Skin of body (tissue), 1 donor: ENCODE measurements at regions not wholly inside any gene's neighbourhood (a gene's known extent, or its start where the extent isn't known, plus 50 kb on each side); places are given as distances from the start of the nearest gene placed in this dataset.
"Not testable (repeated sequence)": the region's sequence is repeated elsewhere in the genome, so short reads cannot be mapped to it uniquely, and the experiment has no call there.

ENCODE experiments used
- DNase-seq: peaks from one replicate; lab custom pipeline; 2025; lab: John Stamatoyannopoulos, UW

DNA sequence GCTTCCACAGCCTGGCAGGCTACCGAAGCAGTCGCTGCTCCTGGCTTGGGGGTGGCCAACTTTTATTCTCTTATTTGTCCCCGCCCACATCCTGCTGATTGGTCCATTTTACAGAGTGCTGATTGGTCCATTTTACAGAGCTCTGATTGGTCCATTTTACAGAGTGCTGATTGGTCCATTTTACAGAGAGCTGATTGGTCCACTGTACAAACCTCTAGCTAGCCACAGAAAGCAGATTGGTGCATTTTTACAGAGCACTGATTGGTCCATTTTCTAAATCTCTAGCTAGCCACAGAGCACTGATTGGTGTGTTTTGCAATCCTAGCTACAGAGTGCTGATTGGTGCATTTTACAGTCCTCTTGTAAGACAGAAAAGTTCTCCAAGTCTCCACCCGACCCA is 187.9 kb upstream of the TOM1L1 start:
- DNase-seq: not testable (repeated sequence)

DNA sequence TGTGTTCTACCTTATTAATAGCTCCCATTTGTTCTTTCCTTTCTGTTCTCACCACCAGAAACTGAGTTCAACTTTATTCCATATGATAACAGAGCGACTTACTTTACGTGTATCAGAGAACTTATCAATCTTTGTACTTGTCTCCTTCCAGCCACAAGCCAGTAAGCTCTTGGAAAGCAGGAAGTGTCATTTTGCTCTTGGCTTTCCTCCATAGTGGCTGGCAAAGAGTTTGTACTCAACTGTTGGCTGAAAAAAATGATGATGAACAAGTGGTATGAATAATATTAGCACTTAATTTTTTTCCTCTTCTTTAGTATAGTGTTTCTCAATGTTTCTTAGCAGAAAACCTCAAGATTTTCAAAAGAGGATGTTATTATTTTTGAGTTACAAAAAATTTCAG is 182.4 kb upstream of the TOM1L1 start:
- DNase-seq: no peak

DNA sequence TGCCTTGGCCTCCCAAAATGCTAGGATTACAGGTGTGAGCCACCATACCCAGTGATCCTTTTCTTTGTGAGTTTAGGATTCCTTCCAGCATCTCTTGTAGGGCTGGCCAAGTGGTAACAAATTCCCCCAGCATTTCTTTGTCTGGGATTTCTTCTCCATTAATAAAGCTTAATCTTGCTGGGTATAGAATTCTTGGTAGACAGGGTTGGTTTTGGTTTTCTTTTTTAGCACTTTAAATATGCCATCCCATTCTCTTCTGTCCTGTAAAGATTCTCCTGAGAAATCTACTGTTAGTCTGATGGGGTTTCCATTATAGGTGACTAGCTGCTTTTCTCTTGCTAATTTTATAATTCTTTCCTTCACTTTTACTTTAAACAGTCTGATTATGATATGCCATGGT is 173.0 kb upstream of the TOM1L1 start:
- no peak for DNase-seq

DNA sequence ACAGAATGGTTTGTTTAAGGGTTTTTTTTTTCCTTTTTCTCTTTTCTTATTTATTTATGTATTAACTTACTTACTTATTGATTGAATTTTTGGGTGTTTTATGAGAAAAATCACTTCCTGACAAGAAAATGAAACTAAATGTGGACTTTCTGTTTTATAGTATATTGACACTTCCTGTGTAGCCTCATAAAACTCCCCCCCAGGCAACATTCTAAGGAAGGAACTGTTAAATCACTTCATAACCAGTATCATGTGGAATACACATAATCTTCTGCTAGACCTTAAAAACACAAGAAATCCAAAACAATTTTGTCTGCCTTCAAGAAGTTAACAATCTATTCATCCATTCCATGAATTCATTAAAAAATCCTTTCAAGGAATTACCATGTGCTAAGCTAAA is 164.1 kb upstream of the TOM1L1 start:
- DNase-seq: no peak

DNA sequence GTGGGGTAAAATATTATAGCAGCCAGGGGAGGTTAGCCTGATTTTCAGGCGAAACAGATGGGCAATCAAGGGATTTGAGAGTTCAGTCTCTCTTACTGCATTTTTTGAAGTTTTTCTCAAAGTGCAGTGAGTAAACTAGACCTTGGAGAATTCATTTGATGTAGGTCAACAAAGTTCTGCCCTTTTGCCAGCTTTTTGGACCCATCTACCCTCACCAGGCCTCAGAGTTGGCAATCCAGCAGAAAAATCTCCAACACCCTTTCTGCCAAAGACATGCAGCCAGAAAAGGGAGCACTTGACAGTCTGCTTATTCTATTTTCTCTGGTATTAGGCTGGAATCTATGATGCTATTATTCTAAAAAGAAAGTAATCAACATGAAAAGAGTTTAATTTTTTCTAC is 162.2 kb upstream of the TOM1L1 start:
- no peak for DNase-seq

DNA sequence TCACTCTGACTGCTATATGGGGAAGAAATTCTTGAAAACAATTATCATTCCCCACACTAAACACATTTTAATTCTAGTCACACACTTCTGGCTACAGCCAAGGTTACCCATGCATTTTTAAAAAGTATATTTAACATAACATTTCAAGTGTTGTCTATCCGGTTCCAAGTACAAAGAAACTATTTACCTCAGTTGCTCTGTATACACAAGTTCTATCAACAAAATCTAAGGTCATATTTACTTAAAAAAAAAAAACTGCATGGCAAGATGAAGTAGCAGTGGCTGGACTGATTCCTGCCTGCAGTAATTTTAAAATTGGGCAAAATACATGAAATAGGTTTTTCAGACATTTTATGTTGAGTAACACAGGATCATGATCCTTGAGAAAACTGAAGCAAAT is 155.9 kb upstream of the TOM1L1 start:
- no peak for DNase-seq

DNA sequence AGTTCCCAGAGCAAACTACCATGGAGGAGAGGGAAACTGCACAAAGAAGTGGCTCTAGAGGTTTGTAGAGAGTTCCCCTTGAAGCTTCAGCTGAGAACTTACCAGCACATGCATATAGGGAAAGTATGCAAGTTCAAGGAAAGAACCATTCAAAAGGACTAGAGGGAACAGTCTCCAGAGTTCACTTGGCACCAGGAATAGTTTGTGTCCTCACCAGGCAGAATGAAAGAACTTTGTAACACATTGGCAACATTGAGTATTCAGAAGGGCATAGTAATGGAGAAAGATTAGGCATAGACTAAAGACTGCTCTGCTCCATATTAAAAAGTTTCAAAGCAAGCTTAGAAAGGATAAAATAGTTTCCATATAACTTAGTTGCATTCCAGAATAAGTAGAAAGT is 155.4 kb upstream of the TOM1L1 start:
- no peak for DNase-seq

DNA sequence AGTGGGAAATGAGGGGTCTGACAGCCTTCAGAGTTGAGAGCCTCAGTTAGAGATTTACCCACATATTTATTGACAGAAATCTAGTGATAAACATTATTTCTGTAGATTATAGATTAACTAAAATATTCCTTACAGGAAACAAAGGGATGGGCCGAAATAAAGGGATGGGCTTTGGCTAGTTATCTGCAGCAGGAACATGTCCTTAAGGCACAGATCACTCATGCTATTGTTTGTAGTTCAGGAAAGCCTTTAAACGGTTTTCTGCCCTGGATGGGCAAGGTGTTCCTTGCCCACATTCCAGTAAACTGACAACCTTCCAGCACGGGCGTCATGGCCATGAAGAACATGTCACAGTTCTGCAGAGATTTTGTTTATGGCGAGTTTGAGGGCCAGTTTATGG is 154.8 kb upstream of the TOM1L1 start:
- no peak for DNase-seq

DNA sequence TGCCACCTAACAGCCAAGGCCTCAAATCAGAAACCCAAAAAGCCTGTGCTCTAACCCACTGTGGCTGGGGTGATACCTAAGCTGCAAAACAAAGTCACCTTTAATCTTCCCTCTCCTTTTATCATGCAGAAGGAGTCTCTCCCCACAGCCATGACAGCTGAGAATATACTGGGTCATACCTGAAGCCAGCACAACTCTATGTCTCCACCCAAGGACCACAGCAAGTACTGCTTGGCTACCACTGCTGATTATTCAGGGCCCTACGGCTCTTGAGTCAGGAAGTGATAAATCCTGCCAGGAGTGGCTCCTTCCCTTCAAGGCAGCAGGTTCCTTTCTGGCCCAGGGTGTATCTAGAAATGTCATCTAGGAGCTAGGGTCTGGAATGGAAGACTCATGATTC is 151.5 kb upstream of the TOM1L1 start:
- no peak for DNase-seq

DNA sequence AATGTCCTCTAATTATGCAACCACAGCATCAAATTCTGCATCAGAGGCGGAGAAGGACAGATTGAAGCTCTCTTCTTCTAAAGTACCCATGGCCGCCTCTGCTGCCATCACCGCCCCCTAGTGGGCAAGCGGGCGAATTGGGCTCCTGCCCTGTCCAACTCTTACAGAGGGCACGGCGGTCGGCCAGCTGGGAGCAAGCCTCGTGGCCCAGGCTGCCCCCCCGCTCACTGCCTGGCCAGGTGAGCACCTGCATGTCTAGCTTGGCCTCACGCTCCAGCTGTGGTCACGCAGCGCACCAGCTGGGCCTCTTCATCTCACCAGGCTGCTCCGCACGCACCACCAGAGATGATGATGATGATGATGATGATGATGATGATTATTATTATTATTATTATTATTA is 146.1 kb upstream of the TOM1L1 start:
- no peak for DNase-seq

DNA sequence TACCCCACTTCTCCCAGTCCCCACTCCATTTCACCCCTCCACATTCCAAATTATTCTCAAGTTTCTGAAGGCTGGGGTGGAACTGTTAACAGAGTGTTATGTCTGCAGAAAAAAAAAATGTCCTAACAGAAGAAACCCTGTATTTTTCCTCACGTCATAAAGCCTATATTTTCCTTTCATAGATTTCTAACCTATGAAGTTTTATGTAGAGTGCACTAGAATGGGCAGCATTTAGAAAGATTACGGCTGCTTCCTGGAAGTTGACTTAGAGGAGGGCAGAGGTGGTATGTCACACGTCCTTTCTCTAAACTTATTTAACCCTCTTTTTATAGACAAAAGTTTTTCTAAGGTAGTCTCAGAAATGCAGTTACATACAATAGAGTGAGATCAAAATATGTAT is 139.8 kb upstream of the TOM1L1 start:
- DNase-seq: no peak

DNA sequence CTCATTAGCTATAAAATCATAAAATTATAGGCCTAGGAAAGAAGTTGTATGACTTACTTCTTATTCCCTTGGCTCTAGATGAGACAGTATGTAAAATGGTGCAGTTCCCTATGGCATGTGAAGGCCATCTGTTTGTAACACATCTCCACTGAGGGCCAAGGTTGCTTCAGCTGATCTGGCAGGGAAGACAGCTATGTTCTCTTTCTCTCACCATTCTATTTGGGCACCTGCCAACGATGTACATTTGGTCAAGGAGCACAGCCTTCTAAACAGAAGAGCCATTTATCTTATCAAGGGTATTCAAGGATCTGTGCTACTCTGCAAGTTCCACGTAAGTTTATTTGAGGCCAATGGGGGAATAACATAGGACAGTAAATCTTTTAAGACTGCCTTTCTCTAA is 129.8 kb upstream of the TOM1L1 start:
- no peak for DNase-seq

DNA sequence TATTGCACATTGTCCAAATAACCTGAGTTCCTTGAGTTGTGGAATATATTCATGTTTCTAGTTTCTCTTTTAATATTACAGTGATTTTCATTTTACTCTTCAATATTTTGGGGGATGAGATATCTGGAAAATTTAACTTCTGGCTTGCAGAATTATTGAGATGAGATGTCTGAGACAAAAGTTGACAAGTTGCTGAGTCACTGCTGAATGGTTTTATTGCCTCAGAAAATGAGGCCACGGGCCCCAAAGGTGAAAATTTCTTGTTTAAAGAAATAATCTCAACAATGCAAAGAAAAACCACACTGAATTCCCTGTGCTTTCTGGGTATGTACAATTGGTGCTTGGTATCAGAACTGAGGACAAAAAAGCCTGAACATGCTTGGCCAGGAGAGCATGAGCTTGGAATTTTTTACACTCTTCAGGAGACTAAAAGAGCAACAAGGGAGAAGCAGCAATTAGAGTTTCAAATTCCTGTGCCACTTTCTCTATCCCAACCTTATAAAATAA is 129.2 kb upstream of the TOM1L1 start:
- no peak for DNase-seq

DNA sequence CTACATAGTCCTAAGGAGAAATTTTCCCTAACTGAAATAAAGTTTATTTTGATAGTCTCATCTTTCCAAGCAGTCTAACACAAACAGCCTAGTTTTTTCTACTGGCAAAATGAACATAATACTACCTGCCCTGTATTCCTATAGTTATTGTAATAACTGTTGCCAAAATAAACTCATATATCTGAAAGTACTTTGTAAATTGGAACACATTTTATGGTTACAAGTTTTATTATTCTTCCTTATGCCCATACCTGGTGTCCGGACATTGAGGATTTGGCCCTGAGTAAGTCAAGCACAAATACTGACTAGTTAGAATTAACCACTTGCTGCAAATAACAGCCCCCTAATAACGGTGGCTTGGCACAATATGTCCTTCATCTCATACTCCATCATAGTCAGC is 120.4 kb upstream of the TOM1L1 start:
- DNase-seq: no peak

DNA sequence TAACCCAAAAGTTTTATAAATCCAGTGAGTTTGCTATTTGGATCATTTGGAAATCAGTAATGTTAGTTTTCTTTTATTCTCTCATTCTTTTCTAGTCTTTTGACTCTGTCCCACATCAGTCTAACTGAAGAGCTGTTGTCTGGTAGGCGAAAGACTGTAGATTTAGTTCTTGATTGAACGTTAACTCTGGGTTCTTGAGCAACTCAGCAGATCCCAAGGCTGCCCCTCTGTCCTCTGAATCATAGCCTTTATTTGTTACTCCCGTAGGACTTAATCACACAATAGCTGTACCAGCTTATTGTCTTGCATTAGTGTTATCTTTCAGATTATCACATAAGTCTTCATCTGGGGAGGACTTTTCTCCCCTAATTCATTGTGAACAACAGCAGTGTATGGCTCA is 119.3 kb upstream of the TOM1L1 start:
- DNase-seq: no peak

DNA sequence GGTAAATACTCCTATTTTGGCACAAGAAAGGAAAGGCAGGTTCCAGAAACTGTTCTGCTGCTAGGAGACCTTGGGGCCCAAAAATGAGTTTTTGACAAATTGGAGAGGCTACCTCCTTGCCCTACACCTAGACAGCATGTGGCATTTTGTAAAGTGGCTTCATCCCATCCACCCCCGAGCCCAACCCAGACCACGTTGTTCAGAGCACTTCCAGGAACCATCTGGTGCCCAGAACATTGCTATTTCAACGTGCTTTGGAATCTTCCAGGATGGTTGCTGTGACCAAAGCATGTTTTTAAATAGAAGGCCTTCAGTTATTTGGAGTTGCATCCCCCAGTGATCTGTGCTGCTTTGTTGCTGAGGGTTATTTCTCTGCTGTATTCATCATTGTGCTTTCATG is 116.3 kb upstream of the TOM1L1 start:
- no peak for DNase-seq

DNA sequence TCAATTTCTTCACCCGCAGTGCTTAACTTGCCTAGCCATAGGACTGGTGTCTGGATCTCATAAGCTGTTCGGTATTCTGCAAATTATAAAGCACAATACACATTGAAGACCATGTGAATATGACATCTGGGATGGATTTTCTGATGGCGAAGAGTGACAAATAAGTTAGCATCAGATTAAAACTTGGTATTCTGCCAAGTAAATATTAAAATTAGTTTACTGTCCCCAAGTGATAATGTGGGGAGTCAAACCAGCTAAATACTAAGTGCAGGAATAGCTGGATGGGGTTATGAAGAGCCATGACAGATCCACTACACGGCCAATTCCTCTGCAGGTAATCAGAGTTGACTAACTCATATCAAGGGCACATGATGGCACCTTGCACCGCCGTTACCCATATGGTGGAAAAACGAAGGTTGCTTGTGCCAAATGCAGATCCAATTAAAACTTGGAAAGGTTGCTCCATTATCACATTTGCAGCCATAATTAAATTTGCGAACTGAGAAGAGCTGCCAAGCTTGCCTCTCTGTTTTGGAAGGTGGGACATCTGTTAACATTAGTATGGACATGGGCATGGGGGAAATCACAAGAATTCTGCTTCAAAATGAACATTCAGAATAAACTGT is 114.9 kb upstream of the TOM1L1 start:
- no peak for DNase-seq

DNA sequence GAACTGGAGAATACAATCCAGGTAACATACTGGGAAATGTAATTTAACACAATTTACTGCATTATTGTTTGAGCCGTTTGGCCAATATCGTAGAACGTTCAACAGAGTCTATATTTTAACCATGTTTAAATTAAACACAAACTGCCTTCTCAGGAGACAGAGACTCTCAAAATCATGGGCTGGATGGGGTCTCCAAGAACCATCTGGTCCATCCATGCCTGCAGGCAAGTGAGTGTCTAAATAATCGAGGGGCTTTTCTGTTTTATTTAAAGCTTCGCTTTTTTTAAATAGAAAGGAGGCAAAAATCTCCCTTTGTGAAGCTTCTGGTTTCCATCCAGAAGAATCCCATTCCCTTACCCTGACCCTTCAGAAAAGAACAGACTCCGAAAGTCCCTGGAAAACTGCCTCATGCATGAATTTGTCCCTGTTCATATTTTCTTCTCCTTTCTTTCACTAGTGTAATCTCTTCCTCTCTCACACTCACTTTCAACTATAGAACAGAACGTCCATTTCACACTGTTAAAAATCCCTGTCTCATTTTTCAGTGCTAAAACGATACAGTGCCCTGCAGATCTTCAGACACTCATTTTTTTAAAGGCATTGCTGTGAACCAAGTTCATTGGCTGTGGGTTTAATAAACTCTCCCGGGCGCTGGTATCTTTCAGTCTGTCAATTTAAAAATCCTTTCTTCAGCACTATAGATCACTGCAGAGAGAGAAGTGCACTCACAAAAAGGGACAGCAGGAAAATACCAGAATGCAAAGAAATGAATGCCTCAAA is 111.4 kb upstream of the TOM1L1 start:
- DNase-seq: no peak

DNA sequence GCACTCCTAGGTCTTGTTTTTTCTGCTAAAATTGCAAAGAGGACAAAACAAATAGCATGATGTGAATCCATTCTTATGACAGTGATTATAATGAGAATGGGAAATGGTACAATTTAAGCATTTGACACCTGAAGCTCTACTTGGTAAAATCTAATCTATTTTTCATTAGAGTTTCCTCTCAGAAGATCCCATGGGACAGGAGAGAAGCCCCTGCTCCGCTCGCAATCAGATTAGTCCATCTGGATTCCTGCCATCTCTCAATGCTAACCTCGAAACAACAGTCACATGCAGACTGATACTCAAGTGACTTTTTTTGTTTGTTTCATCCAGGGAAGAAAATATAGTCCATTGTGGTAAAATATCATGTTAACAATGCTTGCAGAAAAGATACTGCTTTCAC is 107.4 kb upstream of the TOM1L1 start:
- no peak for DNase-seq

DNA sequence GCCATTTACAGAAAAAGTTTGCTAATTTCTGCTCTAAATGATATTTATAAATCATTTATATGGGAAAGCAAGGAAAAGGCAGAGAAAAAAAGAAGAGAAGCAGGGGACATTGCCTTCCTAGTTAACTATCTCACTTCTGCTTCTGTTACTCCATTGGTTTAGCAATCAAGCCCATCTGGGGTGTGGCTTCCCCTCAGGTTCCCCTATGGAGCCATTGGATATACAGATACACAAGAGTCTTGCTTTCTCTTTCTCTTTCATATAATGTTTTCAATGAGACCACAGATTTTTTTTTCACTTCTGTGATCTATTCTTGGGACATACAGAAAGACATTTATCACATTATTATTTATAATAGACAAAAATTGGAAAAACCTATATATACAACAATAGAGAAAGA is 105.6 kb upstream of the TOM1L1 start:
- DNase-seq: no peak

DNA sequence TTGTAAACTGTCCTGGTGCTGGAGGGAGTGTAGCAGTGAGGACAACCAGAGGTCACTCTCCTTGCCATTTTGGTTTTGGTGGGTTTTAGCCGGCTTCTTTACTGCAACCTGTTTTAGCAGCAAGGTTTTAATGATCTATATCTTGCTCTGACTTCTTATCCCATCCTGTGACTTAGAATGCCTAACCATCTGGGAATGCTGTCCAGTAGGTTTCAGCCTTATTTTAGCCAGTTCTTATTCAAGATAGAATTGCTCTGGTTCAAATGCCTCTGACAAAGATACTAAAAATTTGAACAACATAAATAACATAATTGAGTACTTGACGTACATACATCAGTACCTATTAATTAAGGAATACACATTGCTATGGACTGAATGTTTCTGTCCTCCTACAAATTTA is 93.3 kb upstream of the TOM1L1 start:
- no peak for DNase-seq

DNA sequence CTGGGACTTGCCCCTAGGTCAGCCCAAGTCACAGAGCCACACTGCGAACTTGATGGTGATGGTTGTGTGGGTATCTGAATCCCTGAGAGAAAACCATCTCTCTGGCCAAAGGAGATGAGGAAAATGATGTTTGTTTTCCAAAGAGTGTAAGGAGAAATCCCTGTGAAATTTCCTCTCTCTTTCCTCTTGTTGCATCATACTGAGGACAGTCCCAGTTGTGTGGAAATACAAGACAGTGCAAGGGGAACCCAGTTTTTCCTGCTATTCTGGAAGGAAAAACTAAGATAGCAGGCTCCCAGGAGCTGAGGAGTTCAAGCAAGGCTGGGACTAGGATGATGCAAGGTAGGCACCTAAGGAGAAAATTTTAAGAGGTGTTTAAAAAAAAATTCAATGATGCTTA is 86.8 kb upstream of the TOM1L1 start:
- DNase-seq: no peak

DNA sequence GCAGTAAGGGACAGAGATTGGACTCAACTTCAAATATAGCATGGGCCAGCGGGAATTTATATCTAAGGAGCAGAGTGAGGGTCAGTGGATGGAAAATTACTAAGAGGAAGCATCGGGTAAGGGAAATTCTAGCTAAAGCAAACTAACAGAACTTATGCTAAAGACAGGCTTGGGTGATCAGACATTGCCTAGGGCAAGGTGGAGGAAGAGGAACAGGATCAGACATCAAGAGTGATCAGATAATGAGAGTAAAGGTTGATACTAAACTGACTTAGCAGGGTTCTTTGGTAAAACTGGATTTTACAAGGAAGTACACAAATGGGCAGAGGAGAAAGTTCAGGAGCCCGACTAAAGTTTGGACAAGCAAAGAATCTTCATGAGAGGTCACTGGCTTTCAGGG is 86.3 kb upstream of the TOM1L1 start:
- DNase-seq: no peak
